ENCODE measurements at regions not wholly inside any gene's neighbourhood (a gene's known extent, or its start where the extent isn't known, plus 50 kb on each side); places are given as distances from the start of the nearest gene placed in this dataset.

- no peak for DNase-seq
Observed at GRCh38 chr10:4371691-4372295, 454.2 kb upstream of the AKR1E2 start.

DNA sequence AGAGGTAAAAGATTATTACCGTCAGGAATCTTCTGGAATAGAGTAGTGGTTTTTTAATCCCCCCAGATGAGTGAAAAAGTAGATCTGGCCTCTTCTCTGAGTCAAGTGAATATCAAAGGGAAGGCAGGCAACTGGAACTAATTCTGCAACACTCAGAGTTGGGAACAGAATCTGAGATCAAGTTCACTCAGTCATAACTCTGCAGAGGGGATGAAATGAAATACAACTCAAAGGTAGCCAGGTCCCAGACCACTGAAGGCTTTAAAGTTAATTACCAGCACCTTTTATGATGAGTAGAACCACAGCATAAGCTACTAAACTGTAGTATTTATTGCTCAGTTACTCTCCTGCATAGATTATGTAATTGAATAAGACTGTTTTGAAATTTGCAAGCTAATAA, 455.6 kb upstream of the AKR1E2 start:
- no peak for DNase-seq

- no peak for DNase-seq
Observed at GRCh38 chr10:4361581-4361980, 464.4 kb upstream of the AKR1E2 start.

- no peak for DNase-seq
Observed at GRCh38 chr10:4359003-4359402, 467.0 kb upstream of the AKR1E2 start.

DNA sequence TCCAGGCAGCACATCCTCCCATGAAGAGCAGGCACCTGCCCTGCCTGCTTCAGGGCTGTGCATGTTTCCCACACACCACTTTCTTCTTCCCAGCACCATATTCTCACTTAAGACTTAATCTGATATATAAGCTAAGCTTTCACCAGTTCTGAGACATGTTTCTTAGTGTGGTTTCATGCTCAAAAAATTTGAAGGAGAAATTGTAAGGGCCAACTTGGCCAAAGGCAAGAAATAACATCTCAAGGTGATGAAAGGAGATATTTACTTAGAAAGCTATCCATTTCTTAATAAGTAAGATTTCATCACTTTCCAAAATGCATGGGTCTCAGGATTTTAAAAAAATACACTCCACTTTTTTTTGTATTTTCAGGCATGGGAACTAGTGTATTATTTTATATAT, 468.1 kb upstream of the AKR1E2 start:
- DNase-seq, result no peak

- no peak for DNase-seq
Observed at GRCh38 chr10:4355350-4355749, 470.7 kb upstream of the AKR1E2 start.

DNA sequence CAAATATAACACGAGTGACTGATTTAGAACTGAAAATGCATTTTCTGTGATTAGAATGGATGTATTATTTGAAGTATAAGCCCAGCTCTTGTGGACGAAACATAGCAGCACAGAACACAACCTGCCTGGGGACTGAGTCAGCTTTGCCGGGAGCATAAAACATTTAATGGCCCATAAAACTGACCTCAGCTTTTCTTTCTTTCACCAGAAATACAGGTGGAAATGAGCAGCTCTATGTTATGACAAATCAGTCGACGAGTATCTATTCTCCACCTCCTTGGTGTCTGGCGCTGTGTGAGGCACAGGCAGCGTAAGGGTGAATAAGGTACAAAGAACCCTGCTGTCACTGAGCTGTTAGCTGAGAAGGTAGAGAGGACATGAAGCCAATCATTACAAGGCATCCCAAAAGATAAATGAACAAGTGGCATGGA, 471.6 kb upstream of the AKR1E2 start:
- no peak for DNase-seq

- DNase-seq, result no peak
Observed at GRCh38 chr10:4353964-4354363, 472.0 kb upstream of the AKR1E2 start.

- no peak for DNase-seq
Observed at GRCh38 chr10:4353059-4353655, 472.9 kb upstream of the AKR1E2 start.

DNA sequence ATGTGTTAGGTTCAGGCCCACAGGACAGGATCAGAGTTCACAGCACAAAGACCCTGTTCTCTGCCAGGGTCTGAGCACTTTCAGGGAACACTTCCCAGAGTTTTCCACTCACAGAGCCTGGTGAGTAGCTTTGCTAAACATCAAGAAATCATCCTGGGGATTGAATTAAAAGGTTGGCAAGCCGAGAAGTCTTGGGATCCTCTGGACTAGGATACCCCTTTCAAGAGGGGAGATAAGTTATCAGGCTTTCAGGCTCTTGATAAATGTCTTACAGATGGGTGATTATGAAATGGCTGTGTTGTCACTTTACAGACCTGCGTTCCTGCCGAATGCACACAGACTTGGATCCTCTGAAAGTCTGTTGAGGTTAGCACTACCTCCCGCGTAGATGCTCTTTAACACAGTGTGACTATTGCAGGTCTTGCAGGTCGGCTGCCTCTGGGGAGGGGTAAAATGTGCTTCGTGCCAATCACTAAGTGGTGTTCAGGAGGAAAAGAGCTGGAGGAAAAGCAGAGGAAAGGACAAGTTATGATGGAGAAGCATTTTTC, 473.5 kb upstream of the AKR1E2 start:
- no peak for DNase-seq

- no peak for DNase-seq
Observed at GRCh38 chr10:4351723-4352413, 474.1 kb upstream of the AKR1E2 start.

DNA sequence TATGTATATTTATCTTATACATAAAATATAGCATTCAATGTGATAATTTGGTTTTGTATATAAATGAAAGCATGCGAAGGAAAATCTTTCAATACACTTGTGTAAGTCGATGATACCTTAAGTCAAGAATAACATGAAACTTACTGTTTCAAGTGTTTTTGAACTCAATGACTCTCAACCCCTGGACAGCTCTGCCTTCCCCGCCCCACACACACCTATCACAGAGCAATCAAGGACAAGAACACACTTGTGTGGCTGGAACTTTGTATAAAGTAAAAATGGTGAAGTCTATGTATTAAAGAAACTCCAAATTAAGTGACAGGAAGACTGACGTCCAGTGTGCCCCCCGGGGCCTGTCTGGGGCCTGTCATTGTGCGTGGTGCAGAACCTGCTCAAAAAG, 478.6 kb upstream of the AKR1E2 start:
- no peak for DNase-seq

DNA sequence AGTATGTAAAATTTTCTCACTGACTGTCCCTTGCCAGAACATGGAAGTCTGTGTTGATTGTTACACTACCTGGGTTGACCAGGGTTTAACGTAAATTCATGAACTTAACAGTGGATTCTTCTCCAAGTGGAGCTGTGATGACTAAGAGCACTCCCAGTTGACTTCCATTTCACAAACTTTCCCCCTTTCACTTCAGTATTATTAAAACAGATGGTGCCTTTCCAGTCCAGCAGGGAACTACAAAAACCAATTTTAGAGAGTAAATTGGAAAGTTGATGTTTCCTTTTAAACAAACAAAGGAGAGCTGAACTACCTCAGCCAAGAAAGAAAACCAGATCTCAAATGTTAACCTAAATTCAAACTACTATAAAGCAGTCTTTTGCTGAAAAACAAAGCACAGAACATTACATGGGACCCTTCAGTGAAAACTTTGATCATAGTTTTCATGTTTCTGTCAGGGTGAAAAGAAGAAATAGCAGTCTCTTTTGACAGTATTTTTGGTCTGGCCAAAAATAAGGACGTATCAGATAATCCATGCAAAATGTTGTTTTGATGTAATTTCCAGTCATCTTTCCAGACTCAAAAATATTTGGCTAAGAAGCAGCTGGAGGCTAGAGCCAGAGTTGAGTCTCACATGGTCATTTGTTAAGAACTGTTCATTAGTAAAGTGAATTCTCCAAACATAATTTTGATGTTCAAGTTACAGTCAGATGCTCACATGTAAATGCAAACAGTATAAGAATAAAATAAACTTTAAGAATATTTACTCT, 479.9 kb upstream of the AKR1E2 start:
- no peak for DNase-seq

DNA sequence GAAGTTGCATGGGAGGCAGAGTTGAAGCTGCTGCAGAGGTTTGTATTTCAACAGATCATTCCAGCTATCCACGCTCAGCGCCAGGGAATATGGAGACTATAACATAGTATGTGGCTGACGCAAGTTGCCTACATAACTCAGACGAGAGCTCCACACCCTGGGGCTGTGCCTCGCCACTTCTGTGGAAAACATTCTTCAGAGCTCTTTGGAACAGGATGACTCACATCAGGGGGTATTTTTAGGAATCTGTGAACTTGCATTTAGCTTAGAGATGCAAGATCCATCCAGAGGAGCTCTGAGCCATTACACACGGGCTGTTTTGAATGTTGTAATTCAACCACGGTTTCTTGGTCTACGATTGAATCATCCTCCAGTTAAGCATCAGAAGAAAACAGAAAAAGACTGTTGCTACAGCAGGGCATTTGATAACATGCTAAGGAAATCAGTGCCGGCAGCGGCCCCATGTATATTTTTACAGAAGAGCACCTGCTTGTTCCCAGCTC, 481.5 kb upstream of the AKR1E2 start:
- DNase-seq, result no peak

GRCh38 chr10:4343873-4344272, 482.1 kb upstream of the AKR1E2 start:
- DNase-seq, result no peak

DNA sequence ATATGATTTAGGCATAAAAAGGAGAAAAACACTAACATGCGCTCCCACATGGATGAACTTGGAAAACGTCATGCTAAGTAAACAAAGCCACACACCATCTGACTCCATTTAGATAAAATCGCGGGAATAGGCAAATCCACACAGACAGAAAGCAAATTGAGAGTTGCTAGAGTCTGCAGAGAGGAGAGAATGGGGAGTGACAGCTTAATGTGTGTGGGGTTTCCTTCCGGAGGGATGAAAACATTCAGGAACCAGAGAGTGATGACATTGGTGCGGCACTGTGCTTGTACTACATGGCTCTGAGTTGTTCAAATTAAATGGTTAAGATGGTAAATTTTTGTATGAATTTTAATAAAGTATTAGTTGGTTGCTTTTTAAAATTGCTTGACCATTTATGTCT, 482.9 kb upstream of the AKR1E2 start:
- no peak for DNase-seq

- no peak for DNase-seq
Observed at GRCh38 chr10:4338768-4339167, 487.2 kb upstream of the AKR1E2 start.

DNA sequence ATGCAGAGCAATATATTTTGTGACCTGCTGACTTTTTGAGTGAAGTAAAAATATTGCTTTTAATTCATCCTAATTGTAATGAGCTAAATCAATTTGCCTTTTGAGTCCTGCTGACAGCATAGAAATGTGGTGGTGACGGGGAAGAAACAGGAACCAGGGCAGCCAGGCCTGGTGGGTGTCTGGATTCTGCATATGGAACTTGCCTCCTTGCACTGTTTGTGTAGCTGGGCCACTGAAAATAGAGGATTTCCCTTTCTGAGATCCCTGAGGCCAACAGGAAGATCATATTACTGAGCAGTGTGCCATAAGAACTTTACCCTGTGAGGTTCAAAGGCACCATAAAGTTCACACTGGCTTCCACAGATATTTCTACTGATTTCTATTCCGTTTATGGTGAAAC, 488.4 kb upstream of the AKR1E2 start:
- no peak for DNase-seq

GRCh38 chr10:4334871-4335270, 491.1 kb upstream of the AKR1E2 start:
- no peak for DNase-seq

DNA sequence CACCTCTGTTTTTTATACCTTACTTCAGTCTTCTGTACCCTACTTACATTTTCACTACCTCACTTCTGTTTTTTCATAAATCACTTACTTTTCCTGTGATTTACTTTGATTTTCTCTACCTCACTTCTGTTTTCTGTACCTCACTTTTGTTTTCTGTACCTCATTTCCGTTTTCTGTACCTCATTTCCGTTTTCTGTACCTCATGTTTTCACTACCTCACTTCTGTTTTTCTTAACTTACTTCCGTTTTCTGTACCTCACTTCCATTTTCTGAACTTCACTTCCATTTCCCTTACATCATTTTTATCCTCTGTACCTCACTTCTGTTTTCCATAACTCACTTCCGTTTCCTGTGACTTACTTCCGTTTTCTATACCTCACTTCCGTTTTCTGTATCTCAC, 492.0 kb upstream of the AKR1E2 start:
- no peak for DNase-seq

DNA sequence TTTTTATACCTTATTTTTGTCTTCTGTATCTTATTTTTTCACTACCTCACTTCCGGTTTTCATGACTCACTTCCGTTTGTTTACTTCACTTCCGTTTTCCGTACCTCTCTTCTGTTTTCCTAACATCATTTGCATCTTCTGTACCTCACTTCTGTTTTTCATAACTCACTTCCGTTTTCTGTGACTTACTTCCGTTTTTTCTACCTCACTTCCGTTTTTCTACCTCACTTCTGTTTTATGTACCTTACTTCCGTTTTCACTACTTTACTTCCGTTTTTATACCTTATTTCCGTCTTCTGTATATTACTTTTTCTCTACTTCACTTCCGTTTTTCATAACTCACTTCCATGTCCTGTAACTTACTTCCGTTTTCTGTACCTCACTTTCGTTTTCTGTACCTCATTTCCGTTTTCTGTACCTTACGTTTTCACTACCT, 492.5 kb upstream of the AKR1E2 start:
- DNase-seq, result no peak

DNA sequence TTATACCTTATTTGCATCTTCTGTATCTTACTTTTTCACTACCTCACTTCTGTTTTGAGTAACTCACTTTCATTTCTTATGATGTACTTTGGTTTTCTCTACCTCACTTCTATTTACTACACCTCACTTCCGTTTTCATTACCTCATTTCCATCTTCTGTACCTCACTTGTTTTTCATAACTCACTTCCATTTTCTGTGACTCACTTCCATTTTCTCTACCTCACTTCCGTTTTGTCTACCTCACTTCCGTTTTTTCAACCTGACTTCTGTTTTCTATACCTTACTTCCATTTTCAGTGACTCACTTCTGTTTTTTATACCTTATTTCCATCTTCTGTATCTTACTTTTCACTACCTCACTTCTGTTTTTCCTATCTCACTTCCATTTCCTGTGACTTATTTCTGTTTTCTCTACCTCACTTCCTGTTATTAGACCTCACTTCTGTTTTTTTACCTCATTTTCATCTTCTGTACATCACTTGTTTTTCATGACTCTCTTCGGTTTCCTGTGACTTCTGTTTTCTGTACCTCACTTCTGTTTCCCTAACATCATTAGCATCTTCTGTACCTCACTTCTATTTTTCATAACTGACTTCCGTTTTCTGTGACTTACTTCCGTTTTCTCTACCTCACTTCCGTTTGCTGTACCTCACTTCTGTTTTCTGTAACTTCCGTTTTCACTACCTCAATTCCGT, 493.1 kb upstream of the AKR1E2 start:
- DNase-seq, result no peak

- no peak for DNase-seq
Observed at GRCh38 chr10:4331150-4331549, 494.9 kb upstream of the AKR1E2 start.
